NCI-H69 (cell line): ENCODE measurements at regions not wholly inside any gene's neighbourhood (a gene's known extent, or its start where the extent isn't known, plus 50 kb on each side); places are given as distances from the start of the nearest gene placed in this dataset.
"Not testable (repeated sequence)": the region's sequence is repeated elsewhere in the genome, so short reads cannot be mapped to it uniquely, and the experiment has no call there.

Experiments used
- DNase-seq: peaks from one replicate; lab custom pipeline; 2025; lab: John Stamatoyannopoulos, UW

GRCh38 chr13:87877477-87877876, 206.3 kb downstream of the SLITRK5 start:
- no peak for DNase-seq

- no peak for DNase-seq
Observed at GRCh38 chr13:87878706-87879105, 207.5 kb downstream of the SLITRK5 start.

GRCh38 chr13:87884884-87885283, 213.7 kb downstream of the SLITRK5 start:
- peak; percentile 92 for DNase-seq

GRCh38 chr13:87887459-87888123, 216.4 kb downstream of the SLITRK5 start:
- peak; percentile 73 for DNase-seq

GRCh38 chr13:87889254-87889653, 218.1 kb downstream of the SLITRK5 start:
- peak; percentile 85 for DNase-seq

GRCh38 chr13:87893186-87893585, 222.0 kb downstream of the SLITRK5 start:
- DNase-seq = no peak

GRCh38 chr13:87894059-87894458, 222.9 kb downstream of the SLITRK5 start:
- DNase-seq = no peak

GRCh38 chr13:87903553-87903952, 232.4 kb downstream of the SLITRK5 start:
- no peak for DNase-seq

GRCh38 chr13:87906411-87906810, 235.2 kb downstream of the SLITRK5 start:
- DNase-seq = peak; percentile 55

- no peak for DNase-seq
Observed at GRCh38 chr13:87907202-87907601, 236.0 kb downstream of the SLITRK5 start.

- no peak for DNase-seq
Observed at GRCh38 chr13:87919956-87920355, 248.8 kb downstream of the SLITRK5 start.

GRCh38 chr13:87923753-87924152, 252.6 kb downstream of the SLITRK5 start:
- peak; percentile 89 for DNase-seq

GRCh38 chr13:87925006-87925405, 253.8 kb downstream of the SLITRK5 start:
- peak; percentile 58 for DNase-seq

GRCh38 chr13:87940776-87941175, 269.6 kb downstream of the SLITRK5 start:
- no peak for DNase-seq

GRCh38 chr13:87941226-87941625, 270.1 kb downstream of the SLITRK5 start:
- no peak for DNase-seq

GRCh38 chr13:87942205-87942604, 271.0 kb downstream of the SLITRK5 start:
- DNase-seq = no peak

GRCh38 chr13:87944038-87944437, 272.9 kb downstream of the SLITRK5 start:
- DNase-seq = no peak

- no peak for DNase-seq
Observed at GRCh38 chr13:87952377-87952776, 281.2 kb downstream of the SLITRK5 start.

- DNase-seq = no peak
Observed at GRCh38 chr13:87953381-87953780, 282.2 kb downstream of the SLITRK5 start.

- no peak for DNase-seq
Observed at GRCh38 chr13:87954091-87954490, 282.9 kb downstream of the SLITRK5 start.

- no peak for DNase-seq
Observed at GRCh38 chr13:87961546-87961945, 290.4 kb downstream of the SLITRK5 start.

GRCh38 chr13:87972568-87972967, 301.4 kb downstream of the SLITRK5 start:
- no peak for DNase-seq

- no peak for DNase-seq
Observed at GRCh38 chr13:87975035-87975434, 303.9 kb downstream of the SLITRK5 start.

- DNase-seq = not testable (repeated sequence)
Observed at GRCh38 chr13:87976650-87977049, 305.5 kb downstream of the SLITRK5 start.
